OCI-LY1 (cell line): ENCODE measurements at regions not wholly inside any gene's neighbourhood (a gene's known extent, or its start where the extent isn't known, plus 50 kb on each side); places are given as distances from the start of the nearest gene placed in this dataset.

Source experiments
- H2AFZ ChIP-seq: fragments of 200-600 bp; sonication (generic), shearing (Covaris generic); 2 replicates; pipeline ENCODE4 v1.6.0; 2014; ENCODE audit warnings: antibody characterized with exemption, mild to moderate bottlenecking, low read length
- H3F3A ChIP-seq: fragments of 200-600 bp; sonication (generic), shearing (Covaris generic); 2 replicates; pipeline ENCODE4 v1.6.0; 2014; ENCODE audit warnings: mild to moderate bottlenecking, antibody characterized with exemption, low read length, moderate library complexity; ENCODE audit not compliant: insufficient read depth
- H3K27ac ChIP-seq: fragments of 200-600 bp; sonication (generic); 2 replicates; pipeline ENCODE4 v1.5.1; 2014; ENCODE audit warnings: low read length, mixed run types, mild to moderate bottlenecking, low read depth; ENCODE audit not compliant: poor library complexity, severe bottlenecking
- H3K27me3 ChIP-seq: fragments of 200-600 bp; sonication (generic); 2 replicates; pipeline ENCODE4 v1.6.0; 2014; ENCODE audit warnings: antibody characterized with exemption, mild to moderate bottlenecking, low read length, moderate library complexity; ENCODE audit not compliant: insufficient read depth
- H3K36me3 ChIP-seq: fragments of 200-600 bp; sonication (generic); 2 replicates; pipeline ENCODE4 v1.6.1; 2014; ENCODE audit warnings: mild to moderate bottlenecking, antibody characterized with exemption, low read length, moderate library complexity, mixed read lengths; ENCODE audit not compliant: insufficient read depth
- H3K4me1 ChIP-seq: fragments of 200-600 bp; sonication (generic); 2 replicates; pipeline ENCODE4 v1.5.1; 2014; ENCODE audit warnings: mild to moderate bottlenecking, low read length, moderate library complexity; ENCODE audit not compliant: insufficient read depth, severe bottlenecking
- H3K4me2 ChIP-seq: fragments of 200-600 bp; sonication (generic), shearing (Covaris generic); 2 replicates; pipeline ENCODE4 v1.6.1; 2014; ENCODE audit warnings: low read length
- H3K4me3 ChIP-seq: fragments of 200-600 bp; sonication (generic); 2 replicates; pipeline ENCODE4 v1.5.1; 2014; ENCODE audit warnings: low read length, low read depth, mild to moderate bottlenecking, mixed read lengths; ENCODE audit not compliant: poor library complexity, severe bottlenecking
- H3K79me2 ChIP-seq: fragments of 200-600 bp; shearing (Covaris generic); 2 replicates; pipeline ENCODE4 v1.6.1; 2016; ENCODE audit warnings: mixed run types, low read length, mixed read lengths; ENCODE audit not compliant: insufficient read depth
- H3K9ac ChIP-seq: fragments of 200-600 bp; sonication (generic), shearing (Covaris generic); 2 replicates; pipeline ENCODE4 v1.6.1; 2014; ENCODE audit warnings: mild to moderate bottlenecking, low read length, mixed read lengths
- H3K9me2 ChIP-seq: fragments of 200-600 bp; sonication (generic), shearing (Covaris generic); 2 replicates; pipeline ENCODE4 v1.6.1; 2014; ENCODE audit warnings: low read depth, mild to moderate bottlenecking, low read length, mixed read lengths
- H3K9me3 ChIP-seq: fragments of 200-600 bp; shearing (Covaris generic); 2 replicates; pipeline ENCODE4 v1.6.1; 2014; ENCODE audit warnings: low read length, mixed read lengths
- H4K20me1 ChIP-seq: fragments of 200-600 bp; sonication (generic), shearing (Covaris generic); 2 replicates; pipeline ENCODE4 v1.6.0; 2016; ENCODE audit warnings: mild to moderate bottlenecking, low read length; ENCODE audit not compliant: insufficient read depth
- CTCF ChIP-seq: fragments of 200-600 bp; sonication (generic), shearing (Covaris generic); IDR thresholded peaks from 2 replicates; pipeline ENCODE4 v1.5.1; 2017; ENCODE audit warnings: mild to moderate bottlenecking, antibody characterized with exemption, low read length, moderate library complexity, mixed read lengths
- EZH2 ChIP-seq: fragments of 200-600 bp; sonication (generic), shearing (Covaris generic); IDR thresholded peaks from 2 replicates; pipeline ENCODE4 v1.8.0; 2017; ENCODE audit warnings: borderline replicate concordance, mixed run types, mild to moderate bottlenecking, antibody characterized with exemption, low read length, moderate library complexity, mixed read lengths

GRCh38 chr1:5001466-5001865 is 347.1 kb downstream of the AJAP1 start:
- Histone ChIP-seq H3K9ac (no peak overlapping the region), H4K20me1 (no peaks in the 10 kb centered on the region), H3K4me1 (no peaks in the 10 kb centered on the region), H3K27ac (no peak overlapping the region), H3K36me3 (no peaks in the 10 kb centered on the region), H3K4me2 (no peak overlapping the region), H3K27me3 (no peaks in the 10 kb centered on the region), H2AFZ (no peak overlapping the region), H3K79me2 (no peaks in the 10 kb centered on the region), H3K9me2 (no peaks in the 10 kb centered on the region), H3F3A (no peaks in the 10 kb centered on the region), H3K9me3 (no peaks in the 10 kb centered on the region), H3K4me3 (no peak overlapping the region)
- no peak for TF ChIP-seq EZH2
- no peak for TF ChIP-seq CTCF

- TF ChIP-seq EZH2 = no peak
- no peaks in the 10 kb centered on the region for H3F3A ChIP-seq
- no peak overlapping the region for H2AFZ ChIP-seq
- H3K9ac ChIP-seq = no peak overlapping the region
- no peaks in the 10 kb centered on the region for H3K4me1 ChIP-seq
- H3K27me3 ChIP-seq = 0 out of 2 replicates have a peak, but pooled peaks cover 2% of the 10 kb centered on the region
- no peak overlapping the region for H3K27ac ChIP-seq
- H3K4me2 ChIP-seq = no peak overlapping the region
- H3K9me2 ChIP-seq = no peaks in the 10 kb centered on the region
- H3K9me3 ChIP-seq = no peaks in the 10 kb centered on the region
- H4K20me1 ChIP-seq = no peaks in the 10 kb centered on the region
- no peaks in the 10 kb centered on the region for H3K79me2 ChIP-seq
- H3K36me3 ChIP-seq = no peaks in the 10 kb centered on the region
- no peak overlapping the region for H3K4me3 ChIP-seq
Measured at GRCh38 chr1:4986306-4986705, 331.9 kb downstream of the AJAP1 start.

- H3K9me2 ChIP-seq = no peaks in the 10 kb centered on the region
Measured at GRCh38 chr1:4984841-4985240, 330.4 kb downstream of the AJAP1 start.

GRCh38 chr1:4980211-4980610 is 325.8 kb downstream of the AJAP1 start:
- Histone ChIP-seq H2AFZ (no peak overlapping the region), H3K27ac (no peak overlapping the region), H3K36me3 (no peaks in the 10 kb centered on the region), H3K4me2 (no peak overlapping the region), H3K27me3 (0 out of 2 replicates have a peak, but pooled peaks cover 2% of the 10 kb centered on the region), H3K79me2 (no peaks in the 10 kb centered on the region), H4K20me1 (no peaks in the 10 kb centered on the region), H3K9me3 (no peaks in the 10 kb centered on the region), H3K9ac (no peak overlapping the region), H3K4me1 (no peaks in the 10 kb centered on the region), H3K9me2 (no peaks in the 10 kb centered on the region), H3F3A (no peaks in the 10 kb centered on the region), H3K4me3 (no peak overlapping the region)
- TF ChIP-seq CTCF (no peak), EZH2 (no peak)

More at GRCh38 chr1:4984841-4985240, 330.4 kb downstream of the AJAP1 start:
- Histone ChIP-seq H3K36me3 (no peaks in the 10 kb centered on the region), H3K9me3 (no peaks in the 10 kb centered on the region), H3K9ac (no peak overlapping the region), H2AFZ (no peak overlapping the region), H3K27ac (no peak overlapping the region), H3K27me3 (0 out of 2 replicates have a peak, but pooled peaks cover 2% of the 10 kb centered on the region), H3K4me2 (no peak overlapping the region), H3K4me1 (no peaks in the 10 kb centered on the region), H4K20me1 (no peaks in the 10 kb centered on the region), H3K79me2 (no peaks in the 10 kb centered on the region), H3F3A (no peaks in the 10 kb centered on the region), H3K4me3 (no peak overlapping the region)
- TF ChIP-seq EZH2 = no peak
